WTC11 (cell line): ENCODE measurements at regions not wholly inside any gene's neighbourhood (a gene's known extent, or its start where the extent isn't known, plus 50 kb on each side); places are given as distances from the start of the nearest gene placed in this dataset.

Experiments used
- CTCF ChIP-seq: fragments of 200-600 bp; IDR thresholded peaks from 2 replicates; pipeline ENCODE4 v1.8.0; 2022; ENCODE audit warnings: antibody characterized with exemption
- E2F4 ChIP-seq: sonication (generic); formaldehyde crosslinking; IDR thresholded peaks from 2 replicates; pipeline ENCODE4 v1.8.1; 2022; ENCODE audit warnings: low read depth, mild to moderate bottlenecking, moderate library complexity, missing genetic modification reagents, borderline replicate concordance
- ELF4 ChIP-seq: sonication (generic); formaldehyde crosslinking; IDR thresholded peaks from 2 replicates; pipeline ENCODE4 v1.8.1; 2022; ENCODE audit warnings: low read depth, mild to moderate bottlenecking, moderate library complexity, missing genetic modification reagents
- JUN ChIP-seq: sonication (generic); formaldehyde crosslinking; IDR thresholded peaks from 2 replicates; pipeline ENCODE4 v1.8.0; 2023; ENCODE audit warnings: mild to moderate bottlenecking, missing genetic modification reagents
- NR2C2 ChIP-seq: sonication (generic); formaldehyde crosslinking; IDR thresholded peaks from 2 replicates; pipeline ENCODE4 v1.8.0; 2022; ENCODE audit warnings: mild to moderate bottlenecking, missing genetic modification reagents
- USF1 ChIP-seq: sonication (generic); formaldehyde crosslinking; IDR thresholded peaks from 2 replicates; pipeline ENCODE4 v1.8.0; 2022; ENCODE audit warnings: mild to moderate bottlenecking, missing genetic modification reagents
- ZNF232 ChIP-seq: sonication (generic); formaldehyde crosslinking; IDR thresholded peaks from 2 replicates; pipeline ENCODE4 v1.8.0; 2022; ENCODE audit warnings: mild to moderate bottlenecking, missing genetic modification reagents
- ZNF416 ChIP-seq: fragments of 250-450 bp; sonication (Bioruptor Pico); IDR thresholded peaks from 2 replicates; pipeline ENCODE4 v1.9.0; 2021; ENCODE audit warnings: mild to moderate bottlenecking, inconsistent platforms
- ZNF532 ChIP-seq: fragments of 250-450 bp; sonication (Bioruptor Pico); IDR thresholded peaks from 2 replicates; pipeline ENCODE4 v1.9.0; 2021; ENCODE audit warnings: mild to moderate bottlenecking, borderline replicate concordance
- ZSCAN18 ChIP-seq: fragments of 250-450 bp; sonication (Bioruptor Pico); IDR thresholded peaks from 2 replicates; pipeline ENCODE4 v2.1.2; 2022; ENCODE audit warnings: mild to moderate bottlenecking, moderate library complexity
- TF ChIP-seq, protein P1 (sequence below): sonication (generic); formaldehyde crosslinking; IDR thresholded peaks from 2 replicates; pipeline ENCODE4 v1.8.0; 2023; ENCODE audit warnings: missing genetic modification reagents, mild to moderate bottlenecking, borderline replicate concordance
- TF ChIP-seq, protein P2 (sequence below): sonication (generic); formaldehyde crosslinking; conservative IDR thresholded peaks from 2 replicates; pipeline ENCODE4 v1.8.1; 2022; ENCODE audit warnings: mild to moderate bottlenecking, missing genetic modification reagents

DNA sequence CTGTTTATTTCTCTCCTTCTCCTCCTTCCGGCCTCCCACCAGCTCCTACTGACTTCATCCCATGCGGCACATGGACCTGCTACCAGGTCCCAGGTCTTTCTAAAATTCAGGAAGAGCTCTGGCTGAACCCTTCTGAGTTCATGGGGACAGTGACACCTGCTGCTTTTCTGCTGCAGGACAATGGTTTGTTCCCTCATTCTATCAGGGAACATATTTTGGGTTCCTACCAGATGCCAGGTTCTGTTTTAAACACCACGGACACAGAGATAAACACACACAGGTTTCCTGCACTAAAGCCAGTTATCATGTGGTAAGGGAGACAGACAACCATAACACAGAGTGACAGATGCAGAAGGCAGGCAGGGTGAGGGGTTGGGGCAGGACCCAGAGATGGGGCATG lies 114.0 kb upstream of the RAB4A start:
- no peak for TF ChIP-seq CTCF
- TF ChIP-seq, protein P1, sequence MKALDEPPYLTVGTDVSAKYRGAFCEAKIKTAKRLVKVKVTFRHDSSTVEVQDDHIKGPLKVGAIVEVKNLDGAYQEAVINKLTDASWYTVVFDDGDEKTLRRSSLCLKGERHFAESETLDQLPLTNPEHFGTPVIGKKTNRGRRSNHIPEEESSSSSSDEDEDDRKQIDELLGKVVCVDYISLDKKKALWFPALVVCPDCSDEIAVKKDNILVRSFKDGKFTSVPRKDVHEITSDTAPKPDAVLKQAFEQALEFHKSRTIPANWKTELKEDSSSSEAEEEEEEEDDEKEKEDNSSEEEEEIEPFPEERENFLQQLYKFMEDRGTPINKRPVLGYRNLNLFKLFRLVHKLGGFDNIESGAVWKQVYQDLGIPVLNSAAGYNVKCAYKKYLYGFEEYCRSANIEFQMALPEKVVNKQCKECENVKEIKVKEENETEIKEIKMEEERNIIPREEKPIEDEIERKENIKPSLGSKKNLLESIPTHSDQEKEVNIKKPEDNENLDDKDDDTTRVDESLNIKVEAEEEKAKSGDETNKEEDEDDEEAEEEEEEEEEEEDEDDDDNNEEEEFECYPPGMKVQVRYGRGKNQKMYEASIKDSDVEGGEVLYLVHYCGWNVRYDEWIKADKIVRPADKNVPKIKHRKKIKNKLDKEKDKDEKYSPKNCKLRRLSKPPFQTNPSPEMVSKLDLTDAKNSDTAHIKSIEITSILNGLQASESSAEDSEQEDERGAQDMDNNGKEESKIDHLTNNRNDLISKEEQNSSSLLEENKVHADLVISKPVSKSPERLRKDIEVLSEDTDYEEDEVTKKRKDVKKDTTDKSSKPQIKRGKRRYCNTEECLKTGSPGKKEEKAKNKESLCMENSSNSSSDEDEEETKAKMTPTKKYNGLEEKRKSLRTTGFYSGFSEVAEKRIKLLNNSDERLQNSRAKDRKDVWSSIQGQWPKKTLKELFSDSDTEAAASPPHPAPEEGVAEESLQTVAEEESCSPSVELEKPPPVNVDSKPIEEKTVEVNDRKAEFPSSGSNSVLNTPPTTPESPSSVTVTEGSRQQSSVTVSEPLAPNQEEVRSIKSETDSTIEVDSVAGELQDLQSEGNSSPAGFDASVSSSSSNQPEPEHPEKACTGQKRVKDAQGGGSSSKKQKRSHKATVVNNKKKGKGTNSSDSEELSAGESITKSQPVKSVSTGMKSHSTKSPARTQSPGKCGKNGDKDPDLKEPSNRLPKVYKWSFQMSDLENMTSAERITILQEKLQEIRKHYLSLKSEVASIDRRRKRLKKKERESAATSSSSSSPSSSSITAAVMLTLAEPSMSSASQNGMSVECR (CRISPR knock-in tag), result no peak
- TF ChIP-seq NR2C2, result no peak
- TF ChIP-seq ZNF232 (CRISPR knock-in tag), result no peak
- TF ChIP-seq ZSCAN18, result no peak
- TF ChIP-seq JUN, result no peak
- no peak for TF ChIP-seq ELF4 (CRISPR knock-in tag)
- no peak for TF ChIP-seq ZNF532
- TF ChIP-seq USF1 (CRISPR knock-in tag), result no peak
- no peak for TF ChIP-seq ZNF416 (CRISPR knock-in tag)
- TF ChIP-seq, protein P2, sequence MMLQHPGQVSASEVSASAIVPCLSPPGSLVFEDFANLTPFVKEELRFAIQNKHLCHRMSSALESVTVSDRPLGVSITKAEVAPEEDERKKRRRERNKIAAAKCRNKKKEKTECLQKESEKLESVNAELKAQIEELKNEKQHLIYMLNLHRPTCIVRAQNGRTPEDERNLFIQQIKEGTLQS, result no peak
- TF ChIP-seq E2F4, result no peak
